ENCODE measurements at regions not wholly inside any gene's neighbourhood (a gene's known extent, or its start where the extent isn't known, plus 50 kb on each side); places are given as distances from the start of the nearest gene placed in this dataset.

DNA sequence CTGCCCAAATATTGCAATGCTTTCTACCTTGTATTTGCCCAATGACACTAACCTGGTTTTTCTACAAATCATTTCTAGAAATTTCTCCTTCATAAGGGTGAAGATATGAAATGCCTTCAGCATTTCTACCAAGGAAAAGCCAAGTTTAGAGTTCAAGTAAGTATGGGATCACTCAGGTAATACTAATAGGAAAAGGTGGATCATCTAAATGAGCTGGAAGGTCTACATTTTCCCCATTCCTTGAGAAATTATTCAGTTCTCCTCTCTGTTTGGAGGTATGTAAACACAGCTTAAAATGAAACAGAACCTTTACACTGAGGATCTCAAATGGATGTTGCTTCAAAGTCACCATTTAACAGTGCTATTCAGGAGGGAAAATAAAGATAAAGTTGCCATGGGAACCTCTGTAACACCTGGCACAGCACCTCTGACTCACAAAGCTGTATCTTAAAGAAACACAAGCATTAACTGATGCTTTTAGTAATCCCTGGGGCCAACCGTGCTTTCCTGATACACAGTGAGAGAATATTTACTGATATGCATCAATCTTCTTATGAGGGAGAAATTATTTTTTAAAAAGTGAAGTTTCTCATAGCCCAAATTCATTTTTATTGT is 161.3 kb downstream of the DRD1 start:
- no peak for DNase-seq

DNA sequence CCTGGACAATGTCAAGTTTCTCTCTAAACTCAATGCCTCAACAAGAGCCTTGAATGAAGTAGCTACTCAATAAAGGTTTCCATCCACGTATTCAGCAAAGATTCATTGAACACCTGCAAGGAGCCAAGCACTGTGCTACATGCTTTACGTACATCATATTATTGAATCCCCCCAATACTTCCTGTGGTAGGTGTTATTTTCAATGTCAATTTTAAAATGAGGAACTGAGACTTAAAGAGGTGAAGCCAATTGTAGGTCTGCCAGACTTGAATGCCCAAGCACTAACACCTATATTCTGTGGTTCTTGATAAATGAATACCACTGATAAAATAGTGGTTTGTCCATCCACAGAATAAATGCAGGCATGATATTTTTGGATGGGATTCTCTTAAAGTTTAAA is 162.3 kb downstream of the DRD1 start:
- no peak for DNase-seq

DNA sequence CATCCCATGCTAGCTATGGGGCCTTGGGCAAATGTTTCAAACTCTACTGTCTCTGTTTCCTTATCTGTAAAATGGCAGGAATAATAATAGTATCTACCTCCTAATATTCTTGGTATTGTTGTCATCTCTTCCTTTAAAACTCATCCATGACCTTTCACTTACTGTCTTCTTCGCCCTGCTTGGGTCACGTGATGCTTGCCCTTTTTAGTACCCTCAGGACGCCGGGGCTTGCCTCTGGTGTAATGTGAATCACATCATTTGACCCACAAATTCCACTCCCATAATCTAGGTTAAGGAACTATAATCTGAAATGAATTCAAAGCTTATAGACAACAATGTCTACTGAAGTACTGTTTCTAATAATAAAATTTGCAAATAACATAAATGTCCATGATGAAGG is 162.7 kb downstream of the DRD1 start:
- no peak for DNase-seq

DNA sequence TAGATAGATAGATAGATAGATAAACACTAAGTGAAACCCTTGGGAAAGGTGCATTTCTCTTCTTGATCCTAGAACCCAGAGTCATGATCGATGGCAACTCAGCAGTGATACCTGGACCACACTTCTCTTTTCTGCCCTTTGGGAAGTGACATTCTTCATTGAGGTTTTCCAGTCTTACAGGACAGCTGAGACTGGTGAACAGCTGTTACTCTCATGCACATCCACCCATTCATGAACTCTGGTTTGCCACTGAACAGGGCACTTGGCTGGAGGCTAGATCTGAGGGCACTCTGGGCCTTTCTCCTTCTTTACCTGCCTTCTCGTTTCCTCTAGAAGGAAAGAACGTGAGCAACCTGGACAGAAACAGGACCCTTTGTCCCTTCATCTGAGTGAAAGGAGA is 164.5 kb downstream of the DRD1 start:
- DNase-seq = no peak

DNA sequence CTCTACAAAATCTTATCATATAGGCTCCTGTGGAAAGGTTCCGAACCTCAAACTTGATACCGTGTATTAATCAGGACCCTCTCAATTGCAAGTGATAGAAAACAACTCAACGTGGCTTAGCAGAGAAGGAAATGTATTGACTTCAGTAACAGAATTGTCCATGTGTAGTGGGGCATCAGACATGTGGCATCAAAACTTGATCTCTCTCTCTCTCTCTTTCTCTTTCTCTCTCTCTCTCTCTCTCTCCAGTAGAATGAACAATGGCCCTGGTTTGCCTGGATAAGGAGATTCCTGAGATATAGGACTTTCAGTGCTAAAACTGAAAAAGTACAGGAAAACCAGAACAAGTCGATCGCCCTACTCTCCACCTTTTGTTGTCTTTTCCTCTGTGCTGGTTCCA is 168.2 kb downstream of the DRD1 start:
- DNase-seq = no peak

DNA sequence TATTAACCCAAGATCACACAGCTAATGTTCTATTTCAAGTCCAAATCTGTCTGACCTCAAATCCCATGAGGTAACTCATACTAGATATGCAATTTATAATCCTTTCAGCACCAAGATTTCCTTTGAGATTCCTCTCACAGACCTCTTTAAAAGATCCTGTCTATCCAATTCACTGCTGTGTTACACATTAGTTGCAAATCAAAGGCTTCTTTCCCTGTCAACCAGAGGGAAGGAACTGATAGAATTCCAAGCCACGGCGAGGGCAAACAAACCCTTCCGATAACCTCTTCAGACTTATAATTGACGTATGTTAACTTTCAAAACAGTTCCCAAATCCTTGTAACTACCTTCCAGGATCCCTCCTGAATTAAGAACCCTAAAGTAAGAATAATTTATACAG is 168.9 kb downstream of the DRD1 start:
- no peak for DNase-seq

DNA sequence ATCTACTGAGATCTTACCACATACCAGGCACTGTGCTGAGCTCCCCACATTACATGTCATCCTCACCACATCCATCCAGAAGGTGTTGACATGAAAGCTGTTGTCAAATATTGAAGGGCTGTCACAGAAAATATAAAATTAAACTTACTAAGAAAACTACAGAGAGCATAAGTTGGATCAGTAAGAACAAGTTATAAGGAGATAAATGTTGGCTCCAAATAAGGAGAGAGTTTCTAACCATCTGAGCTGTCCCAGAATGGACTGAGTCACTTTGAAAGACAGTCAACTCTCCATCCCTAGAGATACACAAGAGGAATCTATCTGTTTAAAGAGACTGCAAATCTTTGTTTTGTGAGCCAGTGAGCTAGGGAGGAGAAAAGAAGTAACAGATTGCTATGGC is 169.8 kb downstream of the DRD1 start:
- no peak for DNase-seq

DNA sequence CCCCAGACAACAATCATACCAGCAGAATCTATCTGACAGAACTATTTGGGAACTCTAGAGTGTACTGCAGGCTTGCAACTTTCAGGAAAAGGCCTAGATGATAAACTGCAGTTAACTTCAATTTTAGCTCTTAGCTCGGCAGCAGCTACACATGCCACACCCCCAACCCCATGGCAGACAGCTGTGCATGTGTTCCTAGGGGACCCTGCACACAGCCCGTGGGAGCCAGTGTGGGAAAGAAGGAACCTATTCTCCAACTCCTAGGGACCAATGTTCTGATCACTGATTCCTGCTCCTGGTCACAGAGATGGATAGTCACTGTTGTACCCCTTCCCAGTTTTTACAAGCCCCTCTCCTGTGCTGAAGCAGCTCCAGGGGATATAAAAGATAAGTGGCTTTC is 179.6 kb downstream of the DRD1 start:
- DNase-seq = no peak

DNA sequence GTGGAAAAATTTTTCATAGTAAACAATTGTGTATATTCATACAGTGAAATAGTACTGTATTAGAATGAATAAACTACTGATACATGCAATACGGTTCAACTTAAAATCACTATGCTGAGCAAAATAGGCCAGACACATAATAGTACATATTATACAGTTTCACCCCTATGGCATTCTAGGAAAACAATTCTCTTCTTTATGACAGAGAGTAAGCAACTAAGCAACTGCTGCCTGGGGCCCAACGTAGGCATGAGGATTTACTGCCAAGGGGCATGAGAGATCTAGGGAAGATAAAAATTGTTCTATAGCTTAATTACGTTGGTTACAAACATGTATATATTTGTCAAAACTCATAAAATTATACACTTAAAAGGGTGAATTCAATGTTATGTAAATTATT is 180.2 kb downstream of the DRD1 start:
- no peak for DNase-seq

DNA sequence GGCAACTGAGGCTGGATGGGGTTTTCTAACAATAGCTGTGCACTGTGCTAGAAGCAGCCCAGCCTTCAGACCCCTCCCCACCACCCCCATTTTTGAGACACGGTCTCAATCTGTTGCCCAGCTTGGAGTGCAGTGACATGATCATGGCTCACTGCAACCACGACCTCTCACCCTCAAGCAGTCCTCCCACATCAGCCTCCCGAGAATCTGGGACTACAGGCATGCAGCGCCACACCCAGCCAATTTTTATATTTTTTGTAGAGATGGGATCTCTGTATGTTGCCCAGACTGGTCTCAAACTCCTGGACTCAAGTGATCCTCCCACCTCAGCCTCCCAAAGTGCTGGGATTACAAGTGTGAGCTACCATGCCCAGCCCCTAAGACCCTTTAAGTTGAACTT is 182.5 kb downstream of the DRD1 start:
- no peak for DNase-seq

DNA sequence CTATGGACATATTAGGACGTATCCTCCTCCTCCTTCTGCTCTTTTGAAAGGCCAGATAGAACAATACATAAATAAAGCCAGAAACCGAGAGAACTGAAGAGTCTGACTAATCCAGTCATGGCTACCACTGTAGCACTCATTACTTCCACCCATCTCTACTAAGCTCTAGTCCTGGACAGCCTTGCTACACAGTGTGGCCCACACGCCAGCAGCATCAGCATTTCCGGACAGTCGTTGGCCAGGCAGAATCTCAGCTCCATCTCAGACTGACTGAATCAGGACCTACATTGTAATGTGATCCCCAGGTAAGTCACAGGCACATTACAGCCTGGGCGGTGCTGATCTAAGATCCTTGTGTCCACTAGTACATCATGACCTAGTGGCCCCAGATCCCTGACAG is 182.9 kb downstream of the DRD1 start:
- DNase-seq = no peak

DNA sequence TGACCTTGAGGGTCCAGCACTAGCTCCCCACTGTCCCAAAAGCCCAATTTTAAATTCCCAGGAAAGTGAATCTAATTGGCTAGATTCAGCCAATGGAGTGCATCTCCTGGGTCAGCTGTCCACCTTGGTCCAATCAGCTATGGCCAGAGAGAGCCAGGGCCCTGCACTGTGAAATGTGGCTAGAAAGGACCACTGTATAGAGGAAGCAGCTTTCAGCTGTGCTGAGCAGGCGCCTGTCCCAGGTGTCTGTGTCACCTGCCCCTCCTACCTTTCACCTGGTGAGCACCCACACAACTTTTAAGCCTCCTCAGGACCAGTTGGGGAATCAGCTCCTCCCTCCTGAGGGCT is 186.2 kb downstream of the DRD1 start:
- no peak for DNase-seq

DNA sequence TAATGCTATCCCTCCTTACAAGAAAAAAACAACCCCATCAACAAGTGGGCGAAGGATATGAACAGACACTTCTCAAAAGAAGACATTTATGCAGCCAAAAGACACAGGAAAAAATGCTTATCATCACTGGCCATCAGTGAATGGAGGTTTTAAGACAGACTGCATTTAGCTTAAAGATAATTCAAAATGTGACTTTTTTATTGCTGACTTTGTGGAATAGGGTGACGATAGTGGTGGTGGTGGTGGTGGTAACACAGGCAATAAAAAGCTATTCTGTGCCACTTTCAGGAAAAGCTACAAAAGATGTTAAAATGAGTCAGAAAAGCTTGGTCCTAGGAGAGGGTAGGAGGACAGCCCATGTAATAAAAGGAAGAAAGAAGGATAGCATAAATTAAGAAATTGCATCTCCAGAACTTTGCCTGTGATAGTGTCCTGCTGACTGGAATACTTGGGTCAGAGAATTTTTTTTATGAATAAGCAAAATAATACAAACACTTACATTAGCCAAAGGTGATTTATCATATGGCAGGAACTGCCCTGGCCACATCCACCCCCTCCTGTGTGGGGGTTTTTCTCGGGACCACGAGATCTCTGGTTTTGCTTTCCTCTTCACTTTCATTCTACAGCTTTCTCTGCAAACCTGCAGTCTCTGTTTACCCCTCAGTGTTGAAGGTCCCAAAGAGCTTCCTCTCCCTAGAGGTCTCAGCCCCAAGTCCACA is 186.7 kb downstream of the DRD1 start:
- no peak for DNase-seq

DNA sequence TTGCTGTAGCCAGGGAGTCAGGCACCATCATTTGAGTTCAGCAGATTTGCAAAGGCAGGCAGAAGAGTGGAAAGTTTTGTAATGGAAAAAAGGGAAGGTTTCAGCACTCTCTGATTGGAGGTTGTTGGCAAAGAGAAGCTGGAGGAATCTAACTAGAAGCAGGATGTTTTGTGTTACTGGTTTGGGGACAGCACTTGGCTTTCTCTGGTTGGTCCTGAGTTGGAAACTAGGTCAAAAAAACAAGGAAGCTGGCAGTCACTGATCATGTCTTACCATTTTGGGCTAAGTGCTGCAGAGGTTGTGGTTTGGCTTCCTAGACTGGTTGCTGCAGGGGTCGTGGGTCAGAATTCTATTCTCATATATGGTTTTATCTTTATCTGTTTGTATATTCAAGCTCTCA is 189.8 kb downstream of the DRD1 start:
- DNase-seq = no peak

DNA sequence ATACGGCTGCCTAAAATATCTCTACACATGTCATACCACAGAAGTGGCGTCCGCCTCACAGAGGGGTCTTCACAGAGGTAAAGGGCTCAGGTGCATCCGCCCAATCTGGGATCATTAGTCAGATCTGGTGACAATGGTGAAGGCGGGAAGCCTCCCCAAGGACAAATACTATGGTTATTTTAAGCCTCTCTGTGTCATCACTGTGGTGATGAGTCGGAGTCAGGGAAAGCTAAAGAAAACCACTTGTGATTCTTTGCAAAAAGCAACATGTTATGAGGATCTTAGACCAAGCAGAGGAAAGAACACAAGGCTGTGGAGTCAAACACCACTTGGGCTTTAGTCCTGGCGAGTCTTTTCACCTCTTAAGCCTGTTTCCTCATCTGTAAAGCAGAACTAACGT is 190.4 kb downstream of the DRD1 start:
- DNase-seq = no peak

DNA sequence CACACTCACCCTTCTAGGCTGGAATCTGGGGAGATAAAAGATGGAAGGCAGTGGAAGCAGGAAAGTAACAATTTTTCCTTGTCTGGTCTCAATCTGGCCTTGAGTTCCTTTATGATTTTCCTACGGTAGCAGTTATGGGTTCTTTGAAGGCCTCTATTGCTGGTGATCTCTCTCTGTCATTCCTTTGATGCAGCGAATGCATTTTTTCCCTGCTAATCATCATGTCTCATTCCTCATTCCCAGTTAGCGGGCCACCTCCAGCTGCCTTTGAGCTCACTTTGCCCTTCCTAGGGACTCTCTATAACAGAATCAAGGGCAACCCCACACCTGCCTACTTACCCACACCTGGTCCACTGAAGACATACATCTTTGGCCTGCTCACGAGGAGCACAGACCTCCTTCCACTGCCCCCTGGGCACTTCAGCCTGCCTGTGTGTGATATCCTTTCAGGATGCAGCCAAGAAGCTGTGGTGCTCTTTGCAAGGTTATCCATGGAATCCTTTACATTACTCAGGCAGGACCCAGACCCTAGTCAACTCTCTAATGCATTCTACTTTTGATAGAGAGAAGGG is 191.7 kb downstream of the DRD1 start:
- DNase-seq = no peak

DNA sequence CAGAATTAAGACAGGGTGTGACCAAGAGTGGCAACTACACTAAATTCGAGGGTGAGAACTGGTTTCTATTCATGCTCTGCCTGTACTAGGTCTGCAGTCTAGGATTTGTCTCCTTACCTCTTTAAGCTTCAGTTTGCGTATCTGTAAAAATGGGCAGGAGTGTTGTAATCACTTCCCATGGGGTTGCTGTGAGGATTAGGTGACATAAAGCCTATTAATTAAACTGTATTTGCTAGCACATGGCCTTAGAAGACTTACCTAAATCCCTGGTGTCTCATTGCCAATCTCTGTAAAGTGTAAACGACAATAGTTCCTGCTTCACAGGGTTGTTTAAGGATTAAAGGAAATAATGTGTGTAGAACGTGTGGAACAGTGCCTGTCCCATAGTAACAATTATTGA is 193.6 kb downstream of the DRD1 start:
- no peak for DNase-seq

DNA sequence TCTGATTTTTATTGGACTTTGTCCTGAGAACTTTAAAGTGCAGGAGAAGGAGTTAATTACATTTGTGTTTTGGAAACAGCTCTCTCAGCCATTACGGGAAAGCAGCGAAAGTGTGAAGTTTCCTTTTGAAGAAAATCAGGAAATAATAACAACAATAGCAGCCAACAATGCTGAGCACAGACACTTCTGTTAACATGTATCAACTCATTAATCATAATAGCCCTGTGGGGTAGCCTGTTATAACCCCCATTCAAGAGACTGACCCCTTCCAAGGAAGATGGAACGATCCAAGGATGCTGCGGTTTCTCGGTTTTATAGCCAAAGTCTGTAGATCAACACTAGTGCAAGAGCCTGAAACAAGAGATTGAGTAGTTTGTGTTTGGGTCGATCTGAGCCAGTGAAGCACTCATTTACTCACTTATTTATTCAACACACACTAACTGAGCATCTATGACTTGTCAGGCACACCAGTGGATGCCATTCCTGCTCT is 195.5 kb downstream of the DRD1 start:
- DNase-seq = no peak

DNA sequence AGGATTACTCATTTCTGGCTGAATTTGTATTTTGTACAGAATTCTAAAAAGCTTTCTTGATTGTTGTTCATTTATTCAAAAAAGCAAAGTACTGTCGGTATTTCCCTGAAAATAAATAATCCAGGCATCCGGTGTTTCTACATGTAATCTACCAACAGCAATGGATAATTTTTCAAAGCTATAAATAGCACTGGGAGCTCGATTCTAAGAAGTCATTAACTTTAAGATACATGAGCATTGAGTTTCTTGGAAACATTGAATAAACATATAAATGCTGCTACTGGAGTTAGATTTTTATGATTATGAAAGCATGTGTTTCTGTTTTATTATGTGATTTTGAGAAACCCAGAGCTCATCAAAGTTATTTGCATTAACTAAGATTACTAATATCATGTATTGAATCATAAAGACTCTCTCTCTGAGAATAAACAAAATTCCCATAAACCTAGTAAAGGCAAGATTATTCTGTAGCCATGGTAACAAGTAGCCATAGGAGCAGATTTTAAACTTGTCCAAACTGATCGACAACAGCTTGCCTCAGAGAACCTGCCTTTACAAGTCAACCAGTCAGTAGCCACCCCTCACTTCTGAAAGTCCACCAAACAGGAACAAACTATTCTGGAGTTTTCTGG is 197.0 kb downstream of the DRD1 start:
- no peak for DNase-seq

DNA sequence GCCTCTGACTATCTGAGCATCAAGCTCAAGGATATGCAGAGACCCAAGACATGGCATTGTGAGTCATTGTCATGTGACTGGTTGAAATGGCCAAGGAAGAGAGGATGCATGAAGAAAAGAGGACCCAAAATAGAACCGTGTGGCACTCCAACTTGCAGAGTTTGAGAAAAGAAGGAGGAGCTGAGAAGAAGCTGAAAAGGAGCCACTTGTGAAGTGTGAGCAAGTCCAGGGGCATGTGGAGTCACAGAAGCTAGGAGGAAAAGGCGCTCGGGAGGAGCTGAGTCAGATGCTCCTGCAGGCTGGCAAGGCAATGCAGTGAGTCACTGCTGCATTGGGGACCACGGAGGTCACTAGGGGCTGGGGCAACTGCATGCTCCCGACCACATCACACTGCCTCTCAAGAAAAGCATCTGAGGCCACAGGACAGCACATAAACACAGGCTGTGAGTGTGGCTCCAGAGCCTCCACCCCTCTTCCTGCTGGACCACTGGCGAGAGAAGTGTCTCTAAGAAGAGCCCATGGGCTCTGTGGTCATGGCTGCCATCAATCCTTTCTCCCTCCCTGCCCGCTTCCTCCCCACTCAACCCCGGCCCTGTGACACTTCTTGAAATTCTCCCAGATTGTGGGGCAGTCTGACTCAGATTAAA is 197.6 kb downstream of the DRD1 start:
- no peak for DNase-seq

DNA sequence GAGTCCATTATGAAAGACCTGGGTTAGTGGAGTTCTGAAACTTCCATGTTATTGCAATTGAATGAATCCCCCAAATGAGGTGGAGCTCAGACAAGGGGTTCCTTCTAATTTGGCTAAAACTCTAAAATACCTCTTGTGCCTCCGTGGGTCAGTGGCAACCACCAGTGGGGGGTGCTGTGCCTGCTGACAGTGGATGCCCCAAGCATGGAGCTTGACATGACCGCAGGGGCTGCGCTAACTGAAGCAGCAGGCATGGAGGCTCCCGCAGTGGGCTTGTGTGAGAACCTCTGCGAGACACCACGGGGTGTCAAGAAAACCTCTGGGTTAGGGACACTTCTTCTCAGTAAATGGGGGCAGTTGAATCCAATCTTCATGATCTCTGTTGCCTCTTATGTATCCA is 200.5 kb downstream of the DRD1 start:
- no peak for DNase-seq

DNA sequence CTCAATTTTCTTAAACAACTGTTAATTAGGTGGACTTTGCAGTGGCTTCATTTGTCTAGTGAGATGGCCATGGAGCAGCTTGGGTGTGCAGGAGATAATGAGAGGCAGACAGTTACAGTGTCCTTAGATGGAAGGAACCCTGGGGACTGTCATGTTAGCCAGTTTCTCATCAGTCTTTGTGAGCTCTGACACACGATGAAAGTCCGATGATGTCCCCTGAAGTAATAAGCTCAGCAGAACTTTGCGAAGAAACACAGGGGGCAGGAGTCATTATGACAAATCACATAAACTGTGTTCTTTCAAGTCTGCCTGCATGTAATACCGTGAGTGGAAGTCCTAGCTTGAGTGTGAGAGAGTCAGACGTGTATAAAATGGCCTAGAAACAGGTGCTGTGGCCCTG is 201.8 kb downstream of the DRD1 start:
- DNase-seq = no peak

DNA sequence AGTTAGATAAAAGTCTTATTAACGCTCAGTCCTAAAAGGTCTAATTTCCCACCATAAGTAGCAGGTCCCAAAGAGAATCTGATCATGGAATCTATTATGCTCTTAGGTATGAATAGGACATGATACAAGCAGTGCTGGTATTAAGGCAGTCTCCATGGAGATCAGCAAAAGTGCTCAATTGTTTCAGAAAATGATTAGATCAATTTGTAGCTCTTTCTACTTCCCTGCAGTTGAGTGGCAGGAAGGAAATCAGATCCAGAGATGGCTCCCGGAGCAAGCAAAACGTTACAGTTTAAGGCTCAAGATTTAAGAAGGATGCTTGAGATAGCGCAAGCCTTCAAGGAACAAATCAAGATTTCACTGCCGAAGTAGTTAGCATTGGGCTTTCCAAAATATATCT is 205.7 kb downstream of the DRD1 start:
- no peak for DNase-seq

DNA sequence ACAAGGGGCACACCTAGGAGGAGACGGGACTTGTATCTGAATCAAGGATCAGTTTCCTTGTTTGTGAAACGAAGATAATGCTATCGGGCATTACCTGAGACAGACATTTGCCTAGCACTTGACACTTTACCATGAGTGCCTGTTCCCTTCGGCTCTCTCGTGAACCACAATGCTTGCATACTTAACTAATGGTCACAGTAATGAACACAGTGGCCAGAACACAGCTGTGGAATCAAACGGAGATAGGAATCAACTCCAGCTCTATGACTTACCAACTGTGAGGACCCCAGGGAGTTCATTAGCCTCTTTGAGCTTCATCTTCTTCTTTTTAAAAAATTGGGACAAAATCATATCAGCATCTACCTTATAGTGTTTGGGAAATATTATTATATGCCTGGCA is 207.8 kb downstream of the DRD1 start:
- no peak for DNase-seq
